ENCODE measurements at regions not wholly inside any gene's neighbourhood (a gene's known extent, or its start where the extent isn't known, plus 50 kb on each side); places are given as distances from the start of the nearest gene placed in this dataset.

- TF ChIP-seq YY1 (IDR thresholded peaks at IDR 0.05; ENCODE audit: low read depth): no peak
- no peak for TF ChIP-seq MAX (IDR thresholded peaks at IDR 0.05)
- no peak for TF ChIP-seq EP300 (IDR thresholded peaks at IDR 0.05; ENCODE audit: borderline replicate concordance)
- no peak for TF ChIP-seq RAD21 (IDR thresholded peaks at IDR 0.05; ENCODE audit: low read depth)
- no peak for TF ChIP-seq USF1 (IDR thresholded peaks at IDR 0.05)
- no peak for TF ChIP-seq REST (IDR thresholded peaks at IDR 0.05; ENCODE audit: low read depth)
- no peak for TF ChIP-seq TEAD4 (IDR thresholded peaks at IDR 0.05)
- no peak for TF ChIP-seq CREB1 (IDR thresholded peaks at IDR 0.05; ENCODE audit: low read depth)
- no peak for TF ChIP-seq TAF1 (IDR thresholded peaks at IDR 0.05; ENCODE audit: low read depth)
Measured at GRCh38 chr2:14422426-14422825, 210.1 kb upstream of the LRATD1 start.

All from Ishikawa (cell line).